NCI-H146 (cell line): ENCODE measurements at regions not wholly inside any gene's neighbourhood (a gene's known extent, or its start where the extent isn't known, plus 50 kb on each side); places are given as distances from the start of the nearest gene placed in this dataset.

Experiments
- DNase-seq: peaks from one replicate; lab custom pipeline; 2025; lab: John Stamatoyannopoulos, UW

DNA sequence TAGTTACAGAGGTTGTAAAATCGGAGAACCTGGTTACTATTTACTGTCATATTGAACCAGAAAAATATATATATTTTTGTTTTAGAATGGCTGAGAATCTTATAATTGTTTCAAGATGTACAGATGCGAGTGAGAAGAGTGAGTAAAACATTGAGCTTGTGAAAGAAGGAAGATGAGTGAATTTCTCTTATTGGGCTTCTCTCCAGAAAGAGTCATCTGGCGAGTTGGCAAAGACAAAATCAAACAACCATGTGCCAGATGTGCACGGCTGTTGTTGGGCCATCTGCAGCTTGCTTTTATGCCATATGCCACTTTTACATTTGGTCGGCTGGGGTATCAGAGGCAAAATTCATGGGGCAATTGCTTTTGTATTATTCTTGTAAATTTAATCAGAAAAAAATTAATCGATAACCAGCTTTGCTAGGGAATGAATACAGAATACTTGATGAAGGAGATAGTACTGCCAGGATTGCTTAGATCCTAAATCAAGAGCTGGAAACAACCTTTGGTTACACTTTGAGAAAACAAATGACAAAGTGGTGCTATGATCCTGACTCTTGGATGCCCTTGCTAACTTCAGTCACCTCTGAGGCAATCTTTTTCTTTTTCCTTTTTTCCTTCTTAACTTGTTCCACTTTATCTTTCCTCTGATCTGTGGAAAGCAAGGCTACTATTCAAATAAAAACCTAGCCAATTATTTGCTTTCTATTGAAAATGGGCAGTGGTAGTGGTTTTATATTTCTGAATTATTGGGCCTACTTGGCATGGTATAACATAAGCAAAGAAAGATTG is 97.1 kb upstream of the GRIK2 start:
- DNase-seq: no peak

GRCh38 chr6:101302593-101302992 is 90.9 kb upstream of the GRIK2 start:
- DNase-seq: no peak

DNA sequence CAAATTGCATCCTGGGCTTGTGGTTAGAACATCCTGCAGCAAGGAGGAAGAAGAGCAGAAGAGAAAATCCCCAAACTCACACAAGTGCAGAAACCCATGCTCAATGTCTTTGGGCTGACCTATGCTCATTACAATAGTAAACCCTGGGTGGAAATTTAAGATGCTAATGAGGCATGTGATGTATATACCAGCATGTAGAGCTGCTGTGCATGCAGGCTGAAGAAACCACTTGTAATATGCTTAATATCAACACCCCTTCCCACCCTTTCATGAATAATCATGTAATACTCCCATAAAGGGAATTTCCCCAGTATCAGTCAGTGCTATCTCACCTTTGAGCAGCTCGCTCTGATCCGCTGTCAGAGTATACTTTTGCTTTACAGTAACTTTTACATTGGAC is 90.0 kb upstream of the GRIK2 start:
- DNase-seq: no peak

DNA sequence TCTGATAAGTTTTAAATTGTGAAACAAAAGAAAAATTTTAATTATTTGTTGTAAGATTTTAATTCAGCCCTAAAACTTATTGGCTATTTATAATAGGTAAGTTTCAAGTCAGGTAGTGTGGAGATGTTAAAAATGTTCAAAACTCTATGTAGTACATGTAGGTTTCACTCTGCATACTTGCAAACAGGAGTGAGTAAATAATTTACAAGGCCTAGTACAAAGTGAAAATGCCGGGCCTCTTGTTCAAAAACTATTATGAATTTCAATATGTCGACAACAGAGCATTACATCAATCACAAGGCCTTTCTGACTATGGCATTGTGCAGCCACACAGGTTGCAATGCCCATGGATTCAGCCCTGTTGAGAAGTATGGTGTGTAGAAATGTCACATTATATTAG is 80.9 kb upstream of the GRIK2 start:
- no peak for DNase-seq

DNA sequence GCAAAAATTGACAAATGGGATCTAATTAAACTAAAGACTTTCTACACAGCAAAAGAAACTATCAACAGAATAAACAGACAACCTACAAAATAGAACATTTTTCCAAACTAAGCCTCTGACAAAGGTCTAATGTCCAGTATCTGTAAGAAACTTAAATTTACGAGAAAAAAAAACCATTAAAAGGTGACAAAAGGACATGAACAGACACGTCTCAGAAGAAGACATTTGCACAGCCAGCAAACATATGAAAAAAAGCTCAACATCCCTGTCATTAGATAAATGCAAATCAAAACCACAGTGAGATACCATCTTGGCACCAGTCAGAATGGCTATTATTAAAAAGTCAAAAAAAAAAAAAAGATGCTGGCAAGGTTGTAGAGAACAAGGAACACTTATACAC is 70.6 kb upstream of the GRIK2 start:
- DNase-seq: no peak

- no peak for DNase-seq
Observed at GRCh38 chr6:101326411-101326810, 67.1 kb upstream of the GRIK2 start.

DNA sequence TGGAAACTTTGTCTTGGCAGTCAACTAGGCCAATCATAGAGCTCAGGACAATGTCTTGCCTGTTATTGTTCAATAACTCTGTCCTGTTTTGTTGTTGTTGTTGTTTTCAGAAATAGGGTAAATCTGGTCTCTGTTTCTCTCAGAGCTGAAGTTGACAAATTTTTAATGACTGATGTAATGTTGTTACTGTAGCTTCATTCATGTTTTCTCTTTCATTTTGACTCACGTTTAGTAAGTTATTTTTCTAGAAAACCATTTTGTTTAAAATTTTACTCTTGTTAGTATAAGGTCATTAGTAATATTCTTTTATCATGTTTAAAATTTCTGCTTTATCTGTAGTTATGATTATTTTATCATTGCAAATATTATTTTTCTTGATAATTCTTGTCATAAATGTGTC is 51.6 kb upstream of the GRIK2 start:
- DNase-seq: no peak
